Effector memory CD4-positive, alpha-beta T cell (primary cell): ENCODE measurements at regions not wholly inside any gene's neighbourhood (a gene's known extent, or its start where the extent isn't known, plus 50 kb on each side); places are given as distances from the start of the nearest gene placed in this dataset.
"Not testable (repeated sequence)": the region's sequence is repeated elsewhere in the genome, so short reads cannot be mapped to it uniquely, and the experiment has no call there.

Experiments used
- DNase-seq, 3 donors: peaks; one replicate each; pipeline ENCODE4 v3.0.0-alpha.2; 2020
- H3K27ac ChIP-seq: 2 replicates; pipeline ENCODE4 v1.7.0; 2013; ENCODE audit warnings: mild to moderate bottlenecking, low read length, moderate library complexity; ENCODE audit not compliant: insufficient read depth, poor library complexity, severe bottlenecking
- H3K27me3 ChIP-seq: replicated peaks from 2 replicates; pipeline ENCODE4 v1.7.0; 2013; ENCODE audit warnings: mild to moderate bottlenecking, low read length; ENCODE audit not compliant: insufficient read depth, control insufficient read depth, poor library complexity, severe bottlenecking
- H3K36me3 ChIP-seq: 2 replicates; pipeline ENCODE4 v1.7.0; 2013; ENCODE audit warnings: mild to moderate bottlenecking, low read length, moderate library complexity; ENCODE audit not compliant: control insufficient read depth, insufficient read depth
- H3K4me1 ChIP-seq: 2 replicates; pipeline ENCODE4 v1.7.0; 2013; ENCODE audit warnings: low read length, mild to moderate bottlenecking; ENCODE audit not compliant: control insufficient read depth, insufficient read depth, poor library complexity, severe bottlenecking
- H3K4me3 ChIP-seq: 2 replicates; pipeline ENCODE4 v1.7.0; 2013; ENCODE audit warnings: low read length, low read depth, mild to moderate bottlenecking; ENCODE audit not compliant: insufficient read depth, poor library complexity, severe bottlenecking
- H3K9me3 ChIP-seq: 2 replicates; pipeline ENCODE4 v1.7.0; 2013; ENCODE audit warnings: mild to moderate bottlenecking, low read length, moderate library complexity; ENCODE audit not compliant: control insufficient read depth

DNA sequence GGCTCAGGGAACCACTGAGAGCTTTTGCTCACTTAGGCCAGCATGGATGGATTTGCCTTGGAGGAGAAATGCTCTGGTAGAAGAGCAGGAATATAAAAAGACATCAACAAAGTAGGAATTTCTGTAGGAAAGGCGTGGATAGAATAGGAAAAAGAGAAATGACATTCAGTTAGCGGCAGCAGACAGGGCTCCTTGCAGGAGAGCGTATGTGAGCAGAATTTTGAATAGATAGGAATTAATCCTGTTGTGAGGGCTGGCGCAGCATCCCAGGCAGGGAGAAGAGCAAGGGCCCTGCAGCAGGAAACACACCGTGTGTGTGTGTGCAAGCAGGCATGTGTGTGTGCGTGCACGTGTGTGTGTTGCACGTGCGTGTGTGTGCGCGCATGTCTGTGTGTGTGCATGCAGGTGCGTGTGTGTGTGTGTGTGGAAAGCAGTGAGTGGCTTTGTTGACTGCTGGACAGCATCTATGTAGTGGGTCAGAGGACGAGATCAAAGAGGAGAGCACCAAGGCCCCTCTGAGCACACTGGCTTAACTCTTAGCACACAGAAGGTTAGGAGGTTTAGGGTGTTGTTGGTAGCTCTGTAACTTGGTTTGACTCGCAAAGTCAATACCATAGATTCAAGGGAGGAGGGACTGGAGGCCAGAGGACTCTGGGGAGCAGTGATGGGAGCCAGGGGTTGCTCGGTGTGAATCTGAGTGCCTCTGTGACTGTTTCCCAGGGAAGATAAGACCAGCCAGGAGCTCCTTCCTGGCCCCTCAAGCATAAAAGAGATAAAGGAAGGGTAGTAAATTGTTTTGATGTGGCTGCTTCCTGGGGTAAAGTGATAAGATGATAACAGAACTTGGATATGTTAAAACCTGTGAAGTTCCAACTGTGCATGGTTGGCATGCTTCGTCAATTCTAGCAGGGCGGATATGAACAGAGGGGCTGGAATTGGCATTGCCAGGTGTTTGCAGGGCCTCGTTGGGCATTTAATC is 639.5 kb downstream of the NR2F2 start:
- no peak for DNase-seq
- no peaks in the 10 kb centered on the region for H3K9me3 ChIP-seq
- no peak overlapping the region for H3K27ac ChIP-seq
- H3K4me1 ChIP-seq, result no peaks in the 10 kb centered on the region
- no peaks in the 10 kb centered on the region for H3K36me3 ChIP-seq
- no peak overlapping the region for H3K4me3 ChIP-seq
- H3K27me3 ChIP-seq, result no peaks in the 10 kb centered on the region

DNA sequence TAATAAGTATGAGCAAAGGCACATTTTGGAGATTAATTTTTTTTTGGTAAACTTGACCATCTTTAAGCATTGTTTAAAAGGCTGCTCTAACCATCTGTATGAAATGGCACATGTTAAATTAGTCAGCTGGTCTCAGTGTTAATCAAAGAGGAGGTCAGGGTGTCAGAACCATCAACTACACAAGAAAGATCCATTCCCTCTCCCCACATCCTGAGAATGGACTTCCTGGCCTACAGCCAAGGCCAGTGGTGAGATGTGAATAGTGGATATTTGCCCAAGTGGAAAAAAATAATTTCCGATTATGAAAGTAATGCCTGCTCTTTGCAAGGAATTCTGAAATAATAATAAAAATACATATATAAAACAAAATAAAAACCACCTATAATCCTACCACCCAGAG is 641.7 kb downstream of the NR2F2 start:
- Histone ChIP-seq H3K4me3 (no peak overlapping the region), H3K9me3 (no peaks in the 10 kb centered on the region), H3K27ac (no peak overlapping the region), H3K27me3 (no peaks in the 10 kb centered on the region), H3K4me1 (no peaks in the 10 kb centered on the region), H3K36me3 (no peaks in the 10 kb centered on the region)
- DNase-seq, result no peak

- no peaks in the 10 kb centered on the region for H3K9me3 ChIP-seq
- no peak for DNase-seq
- no peaks in the 10 kb centered on the region for H3K4me1 ChIP-seq
- H3K4me3 ChIP-seq, result no peak overlapping the region
- no peaks in the 10 kb centered on the region for H3K36me3 ChIP-seq
- H3K27me3 ChIP-seq, result no peaks in the 10 kb centered on the region
- H3K27ac ChIP-seq, result no peak overlapping the region
These were observed 644.3 kb downstream of the NR2F2 start for GRCh38 chr15:96974761-96975160.

- Histone ChIP-seq H3K27ac (no peak overlapping the region), H3K4me1 (no peaks in the 10 kb centered on the region), H3K9me3 (no peaks in the 10 kb centered on the region), H3K27me3 (no peaks in the 10 kb centered on the region), H3K36me3 (no peaks in the 10 kb centered on the region), H3K4me3 (no peak overlapping the region)
- DNase-seq, result no peak
These were observed 647.4 kb downstream of the NR2F2 start for GRCh38 chr15:96977886-96978285.

DNA sequence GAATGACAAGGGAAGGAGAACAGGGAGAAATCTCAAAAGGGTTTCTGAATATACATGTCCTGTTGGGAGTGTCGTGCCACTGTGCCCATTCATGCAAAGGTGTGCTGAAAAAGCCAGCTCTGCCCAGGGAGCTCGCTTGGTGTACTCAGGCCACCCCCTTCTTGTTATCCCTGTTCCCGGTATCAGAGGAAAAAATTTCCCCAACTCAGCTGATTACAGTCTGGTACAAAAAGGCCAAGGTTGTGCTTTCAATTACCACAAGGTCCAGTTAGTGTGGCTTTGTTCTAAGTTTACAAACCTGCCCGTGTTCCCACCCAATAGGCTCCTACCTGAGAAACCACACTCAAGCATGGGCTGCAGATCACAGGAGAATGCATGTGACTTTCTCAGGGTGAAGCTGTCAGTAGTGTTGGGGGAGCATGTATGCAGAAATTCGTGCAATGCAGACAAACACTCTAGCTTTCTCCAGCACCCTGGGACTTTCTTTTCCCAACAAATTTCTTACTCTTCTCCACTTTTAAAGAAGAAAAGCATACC is 648.5 kb downstream of the NR2F2 start:
- Histone ChIP-seq H3K9me3 (no peaks in the 10 kb centered on the region), H3K27me3 (no peaks in the 10 kb centered on the region), H3K36me3 (no peaks in the 10 kb centered on the region), H3K4me3 (no peak overlapping the region), H3K27ac (no peak overlapping the region), H3K4me1 (no peaks in the 10 kb centered on the region)
- DNase-seq, result no peak

DNA sequence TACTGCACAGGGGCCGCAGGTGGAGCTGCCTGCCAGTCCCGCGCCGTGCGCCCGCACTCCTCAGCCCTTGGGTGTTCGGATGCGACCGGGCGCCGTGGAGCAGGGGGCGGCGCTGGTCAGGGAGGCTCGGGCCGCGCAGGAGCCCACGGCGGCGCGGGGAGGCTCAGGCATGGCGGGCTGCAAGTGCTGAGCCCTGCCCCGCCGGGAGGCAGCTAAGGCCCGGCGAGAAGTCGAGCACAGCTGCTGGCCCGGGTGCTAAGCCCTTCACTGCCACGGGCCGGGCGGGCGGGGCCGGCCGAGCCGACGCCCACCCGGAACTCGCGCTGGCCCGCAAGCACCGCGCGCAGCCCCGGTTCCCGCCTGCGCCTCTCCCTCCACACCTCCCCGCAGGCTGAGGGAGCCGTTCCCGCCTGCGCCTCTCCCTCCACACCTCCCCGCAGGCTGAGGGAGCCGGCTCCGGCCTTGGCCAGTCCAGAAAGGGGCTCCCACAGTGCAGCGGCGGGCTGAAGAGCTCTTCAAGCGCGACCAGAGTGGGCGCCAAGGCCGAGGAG is 653.7 kb downstream of the NR2F2 start:
- DNase-seq, H3K27ac ChIP-seq, H3K27me3 ChIP-seq, H3K4me1 ChIP-seq, H3K4me3 ChIP-seq, H3K9me3 ChIP-seq, H3K36me3 ChIP-seq: not testable (repeated sequence)

DNA sequence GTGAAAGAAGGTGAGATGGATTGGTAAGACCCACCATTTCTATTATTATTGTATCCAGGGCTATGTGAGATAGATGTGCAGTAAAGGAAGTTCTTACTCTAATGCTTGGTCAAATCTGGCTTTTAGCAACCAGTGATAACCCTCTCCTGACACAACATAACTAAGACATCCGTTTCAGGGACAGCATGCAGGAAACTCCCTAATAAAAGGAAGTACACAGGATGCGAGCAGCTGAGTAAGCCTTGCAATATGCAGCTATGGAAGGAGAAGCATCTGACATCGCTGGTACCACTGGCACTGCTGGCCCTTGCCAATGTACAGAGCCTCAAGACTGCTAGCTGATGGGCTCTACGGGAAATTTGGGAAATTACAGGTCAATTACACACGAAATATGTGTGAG is 662.3 kb downstream of the NR2F2 start:
- H3K4me3 ChIP-seq, result no peak overlapping the region
- DNase-seq, result no peak
- H3K4me1 ChIP-seq, result no peaks in the 10 kb centered on the region
- no peak overlapping the region for H3K27ac ChIP-seq
- no peaks in the 10 kb centered on the region for H3K9me3 ChIP-seq
- no peaks in the 10 kb centered on the region for H3K36me3 ChIP-seq
- no peaks in the 10 kb centered on the region for H3K27me3 ChIP-seq

DNA sequence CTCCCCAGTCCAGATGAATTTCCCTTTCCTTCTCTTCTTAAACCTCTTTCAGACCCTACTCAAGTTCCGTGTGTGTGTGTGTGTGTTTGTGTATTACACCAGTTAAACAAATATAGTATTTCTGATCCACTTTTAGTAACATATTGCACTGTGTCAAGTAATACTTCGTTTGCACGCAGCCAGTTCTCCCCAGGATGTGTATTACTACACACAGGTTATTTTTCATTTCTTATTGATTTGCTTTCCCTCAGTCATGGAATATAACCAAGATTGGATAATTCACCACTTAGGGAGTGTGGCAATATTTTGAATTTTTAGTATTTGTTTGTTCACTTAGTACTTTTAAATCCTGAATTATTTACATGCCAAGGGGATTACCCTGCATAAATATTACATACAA is 667.0 kb downstream of the NR2F2 start:
- H3K36me3 ChIP-seq, result no peaks in the 10 kb centered on the region
- H3K4me3 ChIP-seq, result no peak overlapping the region
- DNase-seq, result no peak
- H3K27ac ChIP-seq, result no peak overlapping the region
- no peaks in the 10 kb centered on the region for H3K9me3 ChIP-seq
- no peaks in the 10 kb centered on the region for H3K4me1 ChIP-seq
- H3K27me3 ChIP-seq, result no peaks in the 10 kb centered on the region

DNA sequence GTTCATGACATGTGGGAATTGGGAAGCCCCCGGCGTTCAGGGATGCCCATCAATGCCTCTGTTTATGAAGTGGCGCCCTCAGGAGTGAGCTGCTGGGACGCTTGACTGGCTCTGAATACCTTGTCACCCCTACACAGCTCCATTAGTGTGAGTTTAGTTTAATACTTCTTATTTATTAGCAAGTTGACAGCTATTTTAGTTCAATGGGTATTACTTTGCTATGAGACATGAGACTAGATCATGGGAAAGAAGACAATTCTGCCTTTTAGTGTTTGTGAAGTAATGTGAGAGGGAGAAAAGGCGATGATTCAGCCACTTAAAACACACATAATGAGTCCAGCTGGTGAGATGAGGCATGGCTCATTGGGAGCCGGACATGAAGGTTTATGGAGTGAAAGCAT is 678.5 kb downstream of the NR2F2 start:
- H3K4me3 ChIP-seq, result no peak overlapping the region
- H3K27me3 ChIP-seq, result no peaks in the 10 kb centered on the region
- H3K4me1 ChIP-seq, result no peaks in the 10 kb centered on the region
- no peak overlapping the region for H3K27ac ChIP-seq
- H3K36me3 ChIP-seq, result no peaks in the 10 kb centered on the region
- no peak for DNase-seq
- no peaks in the 10 kb centered on the region for H3K9me3 ChIP-seq

DNA sequence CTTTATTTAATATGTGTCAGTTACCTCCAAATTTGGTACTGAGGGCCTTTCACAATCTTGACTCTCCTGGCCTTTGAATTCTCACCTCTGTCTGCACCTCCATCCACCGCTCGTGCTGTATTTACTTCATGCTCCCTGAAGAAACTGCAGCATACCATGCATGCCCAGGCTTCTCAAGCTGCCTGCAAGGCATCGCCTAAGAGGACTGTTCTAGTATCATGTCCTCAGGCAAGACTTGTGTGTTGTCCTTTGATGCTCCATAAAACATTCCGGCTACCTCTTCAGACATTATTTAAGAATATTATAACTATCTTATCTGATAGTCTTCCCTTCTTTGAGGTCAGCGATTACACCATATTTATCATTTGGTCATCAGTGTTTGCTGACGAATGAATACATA is 682.5 kb downstream of the NR2F2 start:
- no peak for DNase-seq
- Histone ChIP-seq H3K27me3 (no peaks in the 10 kb centered on the region), H3K4me1 (no peaks in the 10 kb centered on the region), H3K36me3 (no peaks in the 10 kb centered on the region), H3K27ac (no peak overlapping the region), H3K4me3 (no peak overlapping the region), H3K9me3 (no peaks in the 10 kb centered on the region)
